T-helper 17 cell (primary cell): ENCODE measurements at regions not wholly inside any gene's neighbourhood (a gene's known extent, or its start where the extent isn't known, plus 50 kb on each side); places are given as distances from the start of the nearest gene placed in this dataset.
"Not testable (repeated sequence)": the region's sequence is repeated elsewhere in the genome, so short reads cannot be mapped to it uniquely, and the experiment has no call there.

Experiments used
- ATAC-seq: fragments of 150-1000 bp; cut with Tn5 transposase; 2 replicates; pipeline ENCODE4 v1.10.0; 2021; ENCODE audit warnings: mild to moderate bottlenecking, moderate library complexity
- DNase-seq, 3 donors: peaks; one replicate each; pipeline versions ENCODE4 v3.0.0 to v3.0.0-alpha.2; 2020 to 2021
- H3K9me3 ChIP-seq: one replicate; pipeline ENCODE4 v1.7.0; 2013; ENCODE audit warnings: low read length, mild to moderate bottlenecking; ENCODE audit not compliant: control insufficient read depth, poor library complexity, severe bottlenecking
- H3K27ac Mint-ChIP-seq: one replicate; pipeline ENCODE4 v1.8.0; 2022; ENCODE audit warnings: mild to moderate bottlenecking, moderate library complexity, mixed read lengths
- H3K27me3 Mint-ChIP-seq: one replicate; pipeline ENCODE4 v1.8.0; 2022; ENCODE audit warnings: mixed read lengths
- H3K36me3 Mint-ChIP-seq: one replicate; pipeline ENCODE4 v1.8.0; 2022; ENCODE audit warnings: low read depth, mixed read lengths
- H3K4me1 Mint-ChIP-seq: one replicate; pipeline ENCODE4 v1.8.0; 2022; ENCODE audit warnings: mild to moderate bottlenecking, mixed read lengths
- H3K4me3 Mint-ChIP-seq: one replicate; pipeline ENCODE4 v1.8.0; 2022; ENCODE audit warnings: mild to moderate bottlenecking, moderate library complexity, mixed read lengths

GRCh38 chr6:56875961-56876360 lies 78.9 kb upstream of the BEND6 start:
- ATAC-seq (no peak), DNase-seq (no peak)
- H3K4me1 Mint-ChIP-seq: no peaks in the 10 kb centered on the region
- H3K27me3 Mint-ChIP-seq: peaks cover 4% of the 10 kb centered on the region
- H3K4me3 Mint-ChIP-seq: no peak overlapping the region
- no peaks in the 10 kb centered on the region for H3K36me3 Mint-ChIP-seq
- H3K9me3 ChIP-seq: no peaks in the 10 kb centered on the region
- no peak overlapping the region for H3K27ac Mint-ChIP-seq

GRCh38 chr6:56875523-56875922 lies 79.4 kb upstream of the BEND6 start:
- peaks cover 4% of the 10 kb centered on the region for H3K27me3 Mint-ChIP-seq
- H3K4me3 Mint-ChIP-seq: no peak overlapping the region

DNA sequence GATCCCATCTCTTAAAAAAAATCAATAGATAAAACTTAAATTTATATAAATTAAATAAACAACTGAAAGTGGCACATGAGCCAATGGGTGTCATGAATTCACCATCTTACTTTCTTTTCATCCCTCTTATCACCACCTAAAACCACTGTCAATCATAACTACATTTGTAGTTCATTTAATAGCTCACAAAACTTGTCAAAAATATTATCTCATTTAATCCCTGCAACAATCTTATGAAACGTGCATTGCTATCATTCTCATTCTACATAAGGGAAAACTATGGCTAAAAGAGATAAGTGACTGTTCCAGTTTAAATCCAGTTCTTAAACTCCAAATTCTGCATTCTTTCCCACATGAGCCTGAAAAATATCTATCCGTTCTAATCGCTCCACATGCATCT lies 80.6 kb upstream of the BEND6 start:
- H3K9me3 ChIP-seq: no peaks in the 10 kb centered on the region
- Mint-ChIP-seq H3K27me3 (peaks cover 4% of the 10 kb centered on the region), H3K4me1 (no peaks in the 10 kb centered on the region), H3K4me3 (no peak overlapping the region), H3K36me3 (peaks cover 2% of the 10 kb centered on the region), H3K27ac (no peak overlapping the region)
- ATAC-seq: no peak
- DNase-seq: no peak

More at GRCh38 chr6:56875523-56875922, 79.4 kb upstream of the BEND6 start:
- Mint-ChIP-seq H3K27ac (no peak overlapping the region), H3K36me3 (peaks cover 2% of the 10 kb centered on the region), H3K4me1 (no peaks in the 10 kb centered on the region)
- ATAC-seq (no peak), DNase-seq (no peak)
- H3K9me3 ChIP-seq: no peaks in the 10 kb centered on the region

DNA sequence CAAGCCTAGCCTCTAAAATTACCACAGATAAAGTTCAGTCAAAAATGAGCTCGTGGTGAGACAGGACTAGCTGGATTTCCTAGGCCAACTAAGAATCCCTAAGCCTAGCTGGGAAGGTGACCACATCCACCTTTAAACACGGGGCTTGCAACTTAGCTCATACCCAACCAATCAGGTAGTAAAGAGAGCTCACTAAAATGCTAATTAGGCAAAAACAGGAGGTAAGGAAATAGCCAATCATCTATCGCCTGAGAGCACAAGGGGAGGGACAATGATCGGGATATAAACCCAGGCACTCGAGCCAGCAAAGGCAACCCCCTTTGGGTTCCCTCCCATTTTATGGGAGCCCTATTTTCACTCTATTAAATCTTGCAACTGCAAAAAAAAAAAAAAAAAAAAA lies 84.9 kb upstream of the BEND6 start:
- not testable (repeated sequence) for H3K27ac Mint-ChIP-seq, H3K36me3 Mint-ChIP-seq, H3K9me3 ChIP-seq, DNase-seq, H3K4me1 Mint-ChIP-seq, ATAC-seq, H3K4me3 Mint-ChIP-seq
- H3K27me3 Mint-ChIP-seq: peaks cover 13% of the 10 kb centered on the region

DNA sequence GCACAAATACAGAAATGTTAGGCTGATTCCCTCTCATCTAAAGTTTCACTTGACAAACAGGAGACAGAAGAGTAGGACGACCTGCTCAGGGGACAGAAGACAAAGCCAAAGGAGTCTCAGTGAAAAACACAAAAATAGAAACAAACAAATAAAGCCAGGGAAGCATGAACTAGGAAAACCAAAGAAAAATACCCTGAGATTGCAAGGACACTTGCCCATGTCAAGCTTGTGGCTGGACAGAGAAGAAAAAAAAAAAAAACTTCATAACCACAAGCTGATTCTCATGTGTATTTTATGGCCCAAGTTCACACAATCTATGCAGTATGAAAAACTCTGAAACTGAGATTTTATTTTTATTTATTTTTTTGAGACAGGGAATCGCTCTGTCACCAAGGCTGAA lies 85.6 kb upstream of the BEND6 start:
- Mint-ChIP-seq H3K27me3 (peaks cover 13% of the 10 kb centered on the region), H3K27ac (no peak overlapping the region), H3K4me1 (no peaks in the 10 kb centered on the region), H3K36me3 (peaks cover 2% of the 10 kb centered on the region), H3K4me3 (no peak overlapping the region)
- DNase-seq (no peak), ATAC-seq (no peak)
- H3K9me3 ChIP-seq: no peaks in the 10 kb centered on the region

GRCh38 chr6:56868687-56869086 lies 86.2 kb upstream of the BEND6 start:
- peaks cover 14% of the 10 kb centered on the region for H3K27me3 Mint-ChIP-seq
- H3K27ac Mint-ChIP-seq: no peak overlapping the region
- H3K9me3 ChIP-seq: no peaks in the 10 kb centered on the region
- no peak for ATAC-seq
- H3K4me3 Mint-ChIP-seq: no peak overlapping the region
- no peak for DNase-seq
- no peaks in the 10 kb centered on the region for H3K4me1 Mint-ChIP-seq
- peaks cover 2% of the 10 kb centered on the region for H3K36me3 Mint-ChIP-seq

GRCh38 chr6:56866917-56867522 lies 87.9 kb upstream of the BEND6 start:
- Mint-ChIP-seq H3K4me1 (peaks cover 6% of the 10 kb centered on the region), H3K27ac (no peak overlapping the region), H3K27me3 (peaks cover 27% of the 10 kb centered on the region), H3K4me3 (no peak overlapping the region), H3K36me3 (peaks cover 2% of the 10 kb centered on the region)
- DNase-seq: no peak
- no peak for ATAC-seq
- H3K9me3 ChIP-seq: no peaks in the 10 kb centered on the region

DNA sequence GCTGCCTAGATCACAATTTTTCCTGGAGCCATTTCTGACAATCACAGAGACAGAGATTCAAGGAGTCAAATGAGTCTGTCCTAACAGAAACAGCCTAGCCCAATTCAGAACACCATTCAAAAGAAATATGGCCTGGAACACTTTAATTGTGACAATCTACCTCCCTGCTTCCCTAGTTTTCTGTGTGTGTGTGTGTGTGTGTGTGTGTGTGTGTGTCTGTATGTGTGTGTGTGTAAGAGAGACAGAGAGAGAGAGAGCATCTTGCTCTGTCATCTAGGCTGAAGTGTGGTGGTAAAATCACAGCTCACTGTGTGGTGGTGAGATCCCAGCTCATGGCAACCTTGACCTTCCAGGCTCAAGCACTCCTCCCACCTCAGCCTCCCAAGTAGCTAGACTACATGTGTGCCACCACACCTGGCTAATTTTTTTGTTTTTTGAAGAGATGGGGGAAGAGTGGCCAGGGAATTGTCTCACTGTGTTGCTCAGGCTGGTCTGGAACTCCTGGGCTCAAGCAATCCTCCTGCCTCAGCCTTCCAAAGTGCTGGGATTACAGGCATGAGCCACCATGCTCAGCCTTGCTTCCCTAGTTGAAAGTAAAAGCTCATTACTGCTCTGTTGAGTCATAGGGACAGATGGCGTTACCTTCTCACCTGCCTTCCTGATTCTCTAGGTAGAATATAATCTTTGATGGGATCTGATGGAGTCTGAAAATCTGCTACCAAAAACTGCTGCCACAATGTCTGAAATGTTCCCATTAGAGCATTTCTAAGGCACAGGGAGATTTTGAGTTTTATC lies 89.6 kb upstream of the BEND6 start:
- no peaks in the 10 kb centered on the region for H3K9me3 ChIP-seq
- ATAC-seq: no peak
- peaks cover 44% of the 10 kb centered on the region for H3K27me3 Mint-ChIP-seq
- no peak overlapping the region for H3K27ac Mint-ChIP-seq
- no peaks in the 10 kb centered on the region for H3K36me3 Mint-ChIP-seq
- H3K4me3 Mint-ChIP-seq: no peak overlapping the region
- peaks cover 6% of the 10 kb centered on the region for H3K4me1 Mint-ChIP-seq
- DNase-seq: no peak

DNA sequence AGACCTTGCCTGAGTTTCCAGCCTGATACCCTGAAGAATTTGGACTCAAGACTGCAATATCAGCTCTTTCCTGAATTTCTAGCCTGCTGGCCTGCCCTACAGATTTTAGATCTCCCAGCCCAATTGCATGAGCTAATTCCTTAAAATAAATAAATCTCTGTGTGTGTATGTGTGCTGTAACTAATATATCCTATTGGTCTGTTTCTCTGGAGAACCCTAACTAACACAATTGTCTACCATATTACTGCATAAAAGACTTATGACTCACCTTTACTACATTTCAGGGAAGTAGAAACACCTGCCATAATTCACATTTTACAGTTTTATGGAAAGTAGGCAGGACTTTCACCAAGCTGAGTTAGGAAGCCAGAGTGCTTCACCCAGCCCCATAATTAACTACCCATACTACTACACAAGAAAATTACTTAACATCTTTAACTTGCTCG lies 90.7 kb upstream of the BEND6 start:
- DNase-seq: no peak

DNA sequence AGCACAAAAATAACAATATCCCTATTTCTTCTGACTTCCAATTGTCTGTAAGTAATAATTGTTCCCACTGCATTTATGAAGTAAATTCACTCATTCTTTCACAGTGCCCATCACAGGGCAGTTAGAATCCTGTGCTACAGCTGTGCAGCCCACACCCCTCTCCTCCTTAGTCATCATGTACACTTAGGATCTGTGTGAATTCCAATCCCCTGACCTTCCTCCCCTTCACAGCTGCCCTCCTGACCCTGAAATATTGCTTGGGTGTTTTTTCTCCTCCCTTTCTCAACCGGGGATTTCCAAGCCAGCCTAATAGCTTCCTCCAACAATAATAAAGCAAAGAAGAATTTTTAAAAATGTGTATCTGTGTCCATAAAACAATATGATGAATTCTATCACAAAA lies 91.5 kb upstream of the BEND6 start:
- ATAC-seq (no peak), DNase-seq (no peak)
- Mint-ChIP-seq H3K36me3 (peaks cover 2% of the 10 kb centered on the region), H3K27me3 (peaks cover 49% of the 10 kb centered on the region), H3K27ac (no peak overlapping the region), H3K4me1 (peaks cover 6% of the 10 kb centered on the region), H3K4me3 (no peak overlapping the region)
- peaks cover 2% of the 10 kb centered on the region for H3K9me3 ChIP-seq

More for the DNA sequence above, 90.7 kb upstream of the BEND6 start:
- no peak for ATAC-seq
- no peak overlapping the region for H3K27ac Mint-ChIP-seq
- peaks cover 49% of the 10 kb centered on the region for H3K27me3 Mint-ChIP-seq
- no peak overlapping the region for H3K4me3 Mint-ChIP-seq
- H3K4me1 Mint-ChIP-seq: peaks cover 6% of the 10 kb centered on the region
- H3K9me3 ChIP-seq: peaks cover 2% of the 10 kb centered on the region
- peaks cover 2% of the 10 kb centered on the region for H3K36me3 Mint-ChIP-seq

DNA sequence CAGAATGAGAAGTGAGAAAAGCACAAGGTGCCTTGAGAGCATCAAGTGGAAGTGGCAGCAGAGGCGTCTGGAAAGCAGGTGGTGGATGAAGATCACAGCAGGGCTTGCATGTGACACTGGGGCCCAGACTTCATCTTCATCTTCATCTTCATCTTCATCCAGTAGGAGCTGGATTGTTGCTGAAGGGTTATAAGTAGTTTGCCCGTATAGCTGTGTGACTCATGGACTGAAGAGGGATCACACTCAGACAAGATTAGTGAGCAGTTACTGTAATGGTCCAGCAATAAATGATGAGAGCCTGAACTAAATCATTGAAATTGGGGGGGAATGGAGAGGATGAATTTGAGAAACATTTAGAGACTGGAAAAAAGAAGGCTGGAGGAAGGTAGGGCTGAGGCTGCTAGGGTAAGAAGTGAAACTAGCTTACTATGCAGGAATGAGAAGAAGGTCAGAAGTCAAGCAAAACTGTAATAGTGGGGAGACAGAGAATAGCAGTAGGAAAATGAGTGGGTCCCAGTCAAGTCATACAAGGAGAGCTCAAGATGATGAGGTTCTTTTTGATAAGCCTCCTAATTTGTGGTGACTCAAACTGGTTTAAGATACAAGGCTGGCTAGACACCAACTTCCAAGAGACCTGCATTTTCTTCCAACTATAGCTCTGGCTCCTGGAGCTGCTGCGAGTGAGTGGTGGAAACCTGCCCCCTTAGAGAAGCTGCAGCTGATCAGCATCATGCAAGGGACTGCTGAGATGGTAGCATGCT lies 92.3 kb upstream of the BEND6 start:
- H3K27me3 Mint-ChIP-seq: peaks cover 49% of the 10 kb centered on the region
- no peak for DNase-seq
- H3K27ac Mint-ChIP-seq: no peak overlapping the region

DNA sequence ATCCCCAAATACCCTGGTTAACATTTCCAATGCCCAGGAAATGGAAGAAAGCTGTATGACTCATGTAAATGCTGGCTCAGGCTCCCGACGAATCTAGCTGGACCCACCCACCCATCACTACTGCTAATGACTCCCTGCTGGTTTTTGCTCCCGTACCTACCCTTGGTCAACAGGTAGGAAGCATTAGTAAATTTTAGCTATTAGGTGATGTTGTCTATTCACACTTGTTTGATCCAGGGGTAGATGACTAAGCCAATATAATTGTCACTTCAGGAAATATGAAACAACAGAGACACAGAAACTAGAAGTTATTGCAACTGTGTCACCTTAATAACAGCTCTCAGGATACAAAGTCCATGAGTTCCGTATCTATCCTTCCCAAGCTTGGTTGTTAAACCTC lies 94.4 kb upstream of the BEND6 start:
- H3K27me3 Mint-ChIP-seq: peaks cover 47% of the 10 kb centered on the region
- DNase-seq (no peak), ATAC-seq (no peak)
- peaks cover 2% of the 10 kb centered on the region for H3K9me3 ChIP-seq
- peaks cover 6% of the 10 kb centered on the region for H3K4me1 Mint-ChIP-seq
- H3K27ac Mint-ChIP-seq: no peak overlapping the region
- peaks cover 2% of the 10 kb centered on the region for H3K36me3 Mint-ChIP-seq
- H3K4me3 Mint-ChIP-seq: no peak overlapping the region

More for the DNA sequence above, 92.3 kb upstream of the BEND6 start:
- no peak overlapping the region for H3K4me3 Mint-ChIP-seq
- no peak for ATAC-seq
- peaks cover 2% of the 10 kb centered on the region for H3K9me3 ChIP-seq
- H3K36me3 Mint-ChIP-seq: peaks cover 2% of the 10 kb centered on the region
- H3K4me1 Mint-ChIP-seq: peaks cover 6% of the 10 kb centered on the region

DNA sequence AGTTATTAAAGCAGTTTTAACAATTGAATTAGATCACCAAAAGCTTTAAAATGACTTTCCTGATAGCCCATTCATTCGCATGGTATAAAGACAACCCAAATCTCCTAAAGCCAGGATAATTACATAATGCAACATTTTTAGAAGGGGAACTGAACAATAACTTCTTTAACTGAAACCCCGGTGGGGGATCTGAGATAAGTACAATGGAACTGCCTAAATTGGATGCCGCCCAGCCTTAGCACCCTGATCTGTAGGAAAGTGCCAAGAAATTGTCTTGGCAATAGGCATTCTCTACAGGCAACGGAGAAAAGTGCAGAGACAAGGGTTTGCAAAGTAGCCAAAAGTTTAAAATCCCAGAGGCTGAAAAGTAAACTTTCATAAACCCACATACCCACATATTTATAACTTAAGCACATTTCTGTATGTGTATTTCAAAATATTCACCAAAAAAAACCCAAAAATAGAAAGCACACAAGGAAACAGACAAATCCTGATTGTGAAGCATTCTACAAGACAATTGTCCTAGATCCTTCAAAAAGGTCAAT lies 98.8 kb upstream of the BEND6 start:
- DNase-seq (no peak), ATAC-seq (no peak)
- peaks cover 37% of the 10 kb centered on the region for H3K27me3 Mint-ChIP-seq
- H3K4me3 Mint-ChIP-seq: no peak overlapping the region
- H3K27ac Mint-ChIP-seq: no peak overlapping the region
- H3K36me3 Mint-ChIP-seq: peaks cover 2% of the 10 kb centered on the region
- peaks cover 15% of the 10 kb centered on the region for H3K4me1 Mint-ChIP-seq
- H3K9me3 ChIP-seq: peaks cover 2% of the 10 kb centered on the region
